PC-3 (cell line): ENCODE measurements at regions not wholly inside any gene's neighbourhood (a gene's known extent, or its start where the extent isn't known, plus 50 kb on each side); places are given as distances from the start of the nearest gene placed in this dataset.

Source experiments
- EZH2 ChIP-seq: fragments of 300-600 bp; sonication (generic); IDR thresholded peaks from one replicate; pipeline ENCODE4 v1.6.1; 2017; ENCODE audit warnings: antibody characterized with exemption, mild to moderate bottlenecking, low read length; ENCODE audit not compliant: unreplicated experiment
- EZH2phosphoT487 ChIP-seq: fragments of 300-600 bp; sonication (generic); IDR thresholded peaks from 2 replicates; pipeline ENCODE4 v1.6.1; 2018; ENCODE audit warnings: mild to moderate bottlenecking, antibody characterized with exemption, low read length, borderline replicate concordance
- TF ChIP-seq, protein P1 (sequence below): fragments of 300-600 bp; sonication (generic); conservative IDR thresholded peaks from 2 replicates; pipeline ENCODE4 v1.5.1; 2017; ENCODE audit warnings: antibody characterized with exemption, low read depth, mild to moderate bottlenecking, low read length

GRCh38 chr3:106707347-106707746 is 669.9 kb upstream of the CCDC54 start:
- TF ChIP-seq EZH2 (no peak), EZH2phosphoT487 (no peak)
- TF ChIP-seq, protein P1, sequence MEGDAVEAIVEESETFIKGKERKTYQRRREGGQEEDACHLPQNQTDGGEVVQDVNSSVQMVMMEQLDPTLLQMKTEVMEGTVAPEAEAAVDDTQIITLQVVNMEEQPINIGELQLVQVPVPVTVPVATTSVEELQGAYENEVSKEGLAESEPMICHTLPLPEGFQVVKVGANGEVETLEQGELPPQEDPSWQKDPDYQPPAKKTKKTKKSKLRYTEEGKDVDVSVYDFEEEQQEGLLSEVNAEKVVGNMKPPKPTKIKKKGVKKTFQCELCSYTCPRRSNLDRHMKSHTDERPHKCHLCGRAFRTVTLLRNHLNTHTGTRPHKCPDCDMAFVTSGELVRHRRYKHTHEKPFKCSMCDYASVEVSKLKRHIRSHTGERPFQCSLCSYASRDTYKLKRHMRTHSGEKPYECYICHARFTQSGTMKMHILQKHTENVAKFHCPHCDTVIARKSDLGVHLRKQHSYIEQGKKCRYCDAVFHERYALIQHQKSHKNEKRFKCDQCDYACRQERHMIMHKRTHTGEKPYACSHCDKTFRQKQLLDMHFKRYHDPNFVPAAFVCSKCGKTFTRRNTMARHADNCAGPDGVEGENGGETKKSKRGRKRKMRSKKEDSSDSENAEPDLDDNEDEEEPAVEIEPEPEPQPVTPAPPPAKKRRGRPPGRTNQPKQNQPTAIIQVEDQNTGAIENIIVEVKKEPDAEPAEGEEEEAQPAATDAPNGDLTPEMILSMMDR, result no peak
